ENCODE measurements at regions not wholly inside any gene's neighbourhood (a gene's known extent, or its start where the extent isn't known, plus 50 kb on each side); places are given as distances from the start of the nearest gene placed in this dataset.
"Not testable (repeated sequence)": the region's sequence is repeated elsewhere in the genome, so short reads cannot be mapped to it uniquely, and the experiment has no call there.

- DNase-seq: not testable (repeated sequence)
Observed at GRCh38 chr20:29883514-29884219, 1373.8 kb upstream of the DEFB115 start.

- DNase-seq: not testable (repeated sequence)
Observed at GRCh38 chr20:29884322-29884721, 1373.1 kb upstream of the DEFB115 start.

- DNase-seq: not testable (repeated sequence)
Observed at GRCh38 chr20:29885282-29886185, 1371.9 kb upstream of the DEFB115 start.

- DNase-seq: not testable (repeated sequence)
Observed at GRCh38 chr20:29891555-29891954, 1365.9 kb upstream of the DEFB115 start.
